ENCODE measurements at regions not wholly inside any gene's neighbourhood (a gene's known extent, or its start where the extent isn't known, plus 50 kb on each side); places are given as distances from the start of the nearest gene placed in this dataset.

- DNase-seq (ENCODE audit: extremely low read depth in 1 of 2, low read depth in 1 of 2), result no peak
Measured at GRCh38 chr13:106140476-106140875, 395.0 kb downstream of the EFNB2 start.

GRCh38 chr13:106139942-106140341 lies 395.5 kb downstream of the EFNB2 start:
- no peak for DNase-seq (ENCODE audit: extremely low read depth in 1 of 2, low read depth in 1 of 2)

GRCh38 chr13:106139377-106139776 lies 396.1 kb downstream of the EFNB2 start:
- DNase-seq (ENCODE audit: extremely low read depth in 1 of 2, low read depth in 1 of 2), result no peak

GRCh38 chr13:106138620-106139019 lies 396.8 kb downstream of the EFNB2 start:
- DNase-seq (ENCODE audit: extremely low read depth in 1 of 2, low read depth in 1 of 2), result no peak

GRCh38 chr13:106133025-106133424 lies 402.4 kb downstream of the EFNB2 start:
- DNase-seq (ENCODE audit: extremely low read depth in 1 of 2, low read depth in 1 of 2), result no peak

GRCh38 chr13:106132216-106132615 lies 403.2 kb downstream of the EFNB2 start:
- no peak for DNase-seq (ENCODE audit: extremely low read depth in 1 of 2, low read depth in 1 of 2)

- no peak for DNase-seq (ENCODE audit: extremely low read depth in 1 of 2, low read depth in 1 of 2)
Measured at GRCh38 chr13:106129993-106130392, 405.5 kb downstream of the EFNB2 start.

GRCh38 chr13:106129273-106129672 lies 406.2 kb downstream of the EFNB2 start:
- no peak for DNase-seq (ENCODE audit: extremely low read depth in 1 of 2, low read depth in 1 of 2)

GRCh38 chr13:106122234-106122633 lies 413.2 kb downstream of the EFNB2 start:
- DNase-seq (ENCODE audit: extremely low read depth in 1 of 2, low read depth in 1 of 2), result no peak

- no peak for DNase-seq (ENCODE audit: extremely low read depth in 1 of 2, low read depth in 1 of 2)
Measured at GRCh38 chr13:106121173-106121754, 414.2 kb downstream of the EFNB2 start.

- DNase-seq (ENCODE audit: extremely low read depth in 1 of 2, low read depth in 1 of 2), result no peak
Measured at GRCh38 chr13:106118996-106119395, 416.5 kb downstream of the EFNB2 start.

GRCh38 chr13:106118050-106118449 lies 417.4 kb downstream of the EFNB2 start:
- DNase-seq (ENCODE audit: extremely low read depth in 1 of 2, low read depth in 1 of 2), result no peak

GRCh38 chr13:106117640-106118039 lies 417.8 kb downstream of the EFNB2 start:
- DNase-seq (ENCODE audit: extremely low read depth in 1 of 2, low read depth in 1 of 2), result no peak

- DNase-seq (ENCODE audit: extremely low read depth in 1 of 2, low read depth in 1 of 2), result no peak
Measured at GRCh38 chr13:106117035-106117434, 418.4 kb downstream of the EFNB2 start.

- DNase-seq (ENCODE audit: extremely low read depth in 1 of 2, low read depth in 1 of 2), result no peak
Measured at GRCh38 chr13:106115081-106115480, 420.4 kb downstream of the EFNB2 start.

GRCh38 chr13:106113796-106114195 lies 421.7 kb downstream of the EFNB2 start:
- no peak for DNase-seq (ENCODE audit: extremely low read depth in 1 of 2, low read depth in 1 of 2)

GRCh38 chr13:106112191-106112590 lies 423.3 kb downstream of the EFNB2 start:
- no peak for DNase-seq (ENCODE audit: extremely low read depth in 1 of 2, low read depth in 1 of 2)

- DNase-seq (ENCODE audit: extremely low read depth in 1 of 2, low read depth in 1 of 2), result no peak
Measured at GRCh38 chr13:106110241-106110855, 425.1 kb downstream of the EFNB2 start.

GRCh38 chr13:106109391-106109791 lies 426.1 kb downstream of the EFNB2 start:
- DNase-seq (ENCODE audit: extremely low read depth in 1 of 2, low read depth in 1 of 2), result no peak

GRCh38 chr13:106108346-106108745 lies 427.1 kb downstream of the EFNB2 start:
- no peak for DNase-seq (ENCODE audit: extremely low read depth in 1 of 2, low read depth in 1 of 2)

- DNase-seq (ENCODE audit: extremely low read depth in 1 of 2, low read depth in 1 of 2), result no peak
Measured at GRCh38 chr13:106107061-106107460, 428.4 kb downstream of the EFNB2 start.

- DNase-seq (ENCODE audit: extremely low read depth in 1 of 2, low read depth in 1 of 2), result no peak
Measured at GRCh38 chr13:106105153-106105552, 430.3 kb downstream of the EFNB2 start.
